Right kidney (tissue), 1 donor: ENCODE measurements at regions not wholly inside any gene's neighbourhood (a gene's known extent, or its start where the extent isn't known, plus 50 kb on each side); places are given as distances from the start of the nearest gene placed in this dataset.
"Not testable (repeated sequence)": the region's sequence is repeated elsewhere in the genome, so short reads cannot be mapped to it uniquely, and the experiment has no call there.

Experiments used
- DNase-seq: peaks from one replicate; pipeline ENCODE4 v3.0.0-alpha.2; 2016

DNA sequence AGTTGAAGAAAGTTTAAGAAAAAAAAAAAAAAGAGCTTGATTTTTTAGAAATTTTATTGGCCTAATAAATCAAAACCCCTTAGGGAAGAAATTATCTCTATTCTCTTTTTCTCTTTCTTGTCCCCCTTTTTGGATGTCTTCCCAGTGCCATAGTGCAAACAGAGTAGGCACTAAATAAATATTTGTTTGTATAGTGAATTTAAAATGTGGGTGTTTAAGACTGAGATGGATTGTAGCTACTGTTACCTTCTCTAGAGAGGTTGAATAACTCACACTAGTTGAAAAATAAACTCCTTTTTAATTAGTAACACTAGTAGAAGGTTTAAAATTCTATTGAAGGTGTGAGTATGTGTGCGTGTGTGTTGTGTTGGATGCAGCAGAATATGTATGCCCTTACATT is 783.8 kb downstream of the NXPH1 start:
- DNase-seq = no peak

GRCh38 chr7:9226500-9226899 is 793.1 kb downstream of the NXPH1 start:
- DNase-seq = no peak

GRCh38 chr7:9231630-9232121 is 798.3 kb downstream of the NXPH1 start:
- no peak for DNase-seq

DNA sequence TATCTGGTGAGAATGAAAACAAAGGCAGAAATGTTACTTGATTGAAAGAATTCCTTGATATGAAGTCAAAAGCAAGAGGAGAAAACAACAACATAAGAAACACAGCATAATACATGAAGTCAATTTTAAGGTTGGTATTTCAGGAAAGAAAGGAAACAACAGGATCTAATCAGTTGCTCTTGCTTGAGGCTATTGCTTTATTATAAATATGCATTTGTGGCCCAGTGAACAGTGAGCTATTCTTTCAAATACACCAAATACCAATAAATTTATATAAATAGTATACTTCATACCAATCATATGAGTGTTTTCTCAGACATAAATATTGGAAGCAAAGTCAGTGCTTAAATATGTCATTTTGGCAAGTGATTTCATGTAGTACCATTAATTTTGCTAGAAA is 806.6 kb downstream of the NXPH1 start:
- DNase-seq = no peak

GRCh38 chr7:9241826-9242225 is 808.4 kb downstream of the NXPH1 start:
- DNase-seq = no peak

DNA sequence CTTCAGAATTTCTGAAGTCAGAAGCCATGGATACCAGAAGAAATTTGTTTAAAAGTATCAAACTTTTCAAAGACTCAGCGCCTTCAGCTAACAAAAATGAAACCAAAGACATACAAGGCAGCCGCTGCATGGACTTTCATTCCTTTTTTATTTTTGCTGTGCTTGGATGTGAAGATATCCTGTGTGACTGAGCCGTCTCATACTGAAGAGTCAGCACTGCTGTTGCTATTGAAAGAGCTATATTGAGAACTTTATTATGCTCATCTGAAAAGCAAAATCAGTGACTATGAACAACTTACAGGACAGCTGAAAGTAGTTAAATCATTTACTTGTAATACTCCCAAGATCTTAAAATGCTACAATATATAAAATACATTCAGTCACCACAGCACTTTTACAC is 809.2 kb downstream of the NXPH1 start:
- DNase-seq = no peak

DNA sequence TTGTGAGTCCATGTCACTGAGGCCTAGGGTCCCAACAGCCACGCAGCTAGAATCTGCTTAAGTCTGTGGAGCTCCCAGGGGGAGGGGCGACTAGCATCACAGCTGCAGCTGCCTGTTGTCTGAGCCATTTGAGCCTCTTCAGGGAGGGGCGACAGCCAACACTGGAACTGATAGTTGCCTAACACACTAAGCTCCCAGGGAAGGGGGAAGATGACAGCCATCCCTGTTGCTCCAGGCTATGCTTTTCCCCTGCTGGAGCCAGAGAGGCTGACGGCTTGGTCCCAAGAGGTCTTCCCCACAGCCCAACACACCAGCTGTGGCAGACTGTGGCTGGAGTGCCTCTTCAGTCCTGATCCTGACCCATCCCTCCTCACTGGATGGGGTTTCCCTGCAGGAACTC is 817.5 kb downstream of the NXPH1 start:
- no peak for DNase-seq

GRCh38 chr7:9264395-9264794 is 831.0 kb downstream of the NXPH1 start:
- no peak for DNase-seq

DNA sequence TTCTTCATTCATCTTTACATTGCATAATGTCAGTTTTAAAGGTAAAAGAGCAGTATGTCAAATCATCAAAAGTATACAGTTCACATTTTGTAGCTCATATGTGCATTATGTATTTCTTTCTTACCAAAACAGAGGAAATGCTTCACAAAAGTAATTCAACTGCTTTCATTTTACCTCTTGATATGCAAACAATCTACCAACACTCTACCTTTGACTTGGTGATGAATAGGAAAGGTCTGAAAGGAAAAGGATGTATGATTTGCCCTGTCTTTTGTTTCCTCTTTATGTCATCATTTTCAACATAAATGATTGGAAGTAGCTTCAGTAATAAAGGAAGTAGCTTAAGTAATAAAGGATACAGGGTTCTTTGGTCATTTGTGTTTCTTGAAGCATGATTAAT is 846.7 kb downstream of the NXPH1 start:
- no peak for DNase-seq

DNA sequence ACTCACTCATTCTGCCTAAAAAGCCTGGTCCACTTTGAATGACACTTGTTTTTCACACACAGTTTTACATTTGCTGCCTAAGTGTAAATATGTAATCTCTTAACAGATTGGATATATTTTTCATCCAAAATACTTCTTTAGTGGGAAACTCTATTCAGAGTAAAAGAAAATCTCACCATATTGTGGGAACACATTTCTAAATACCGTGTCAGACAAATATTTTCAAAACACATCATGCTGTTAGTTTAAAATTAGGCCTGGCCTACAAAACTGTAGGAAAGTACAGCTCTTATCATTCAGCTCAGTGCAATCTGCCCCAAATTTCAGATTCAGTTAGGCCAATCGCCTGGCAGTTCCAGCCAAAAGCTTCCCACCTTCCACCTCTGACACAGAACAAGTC is 849.8 kb downstream of the NXPH1 start:
- DNase-seq = no peak

GRCh38 chr7:9302436-9302835 is 869.0 kb downstream of the NXPH1 start:
- DNase-seq = no peak

DNA sequence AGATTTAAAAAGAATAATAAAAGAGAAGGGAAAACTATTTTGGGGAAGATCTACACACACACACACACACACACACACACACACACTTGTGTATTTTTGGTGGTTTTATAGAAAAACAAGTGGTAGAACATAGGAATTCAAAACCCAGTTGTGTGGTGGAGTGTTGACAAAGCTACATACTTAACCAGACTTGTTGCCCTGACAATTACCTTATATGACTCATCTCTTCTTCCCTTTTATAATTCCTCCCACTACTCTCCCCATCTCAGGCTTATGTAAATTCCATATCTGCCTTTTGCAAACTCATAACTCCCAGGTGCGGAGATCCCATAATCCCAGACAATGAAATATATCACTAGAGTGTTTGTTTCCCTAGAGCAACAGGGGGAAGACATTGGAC is 873.7 kb downstream of the NXPH1 start:
- DNase-seq = no peak

GRCh38 chr7:9324513-9324912 is 891.1 kb downstream of the NXPH1 start:
- no peak for DNase-seq

- no peak for DNase-seq
Measured at GRCh38 chr7:9328296-9328695, 894.9 kb downstream of the NXPH1 start.

DNA sequence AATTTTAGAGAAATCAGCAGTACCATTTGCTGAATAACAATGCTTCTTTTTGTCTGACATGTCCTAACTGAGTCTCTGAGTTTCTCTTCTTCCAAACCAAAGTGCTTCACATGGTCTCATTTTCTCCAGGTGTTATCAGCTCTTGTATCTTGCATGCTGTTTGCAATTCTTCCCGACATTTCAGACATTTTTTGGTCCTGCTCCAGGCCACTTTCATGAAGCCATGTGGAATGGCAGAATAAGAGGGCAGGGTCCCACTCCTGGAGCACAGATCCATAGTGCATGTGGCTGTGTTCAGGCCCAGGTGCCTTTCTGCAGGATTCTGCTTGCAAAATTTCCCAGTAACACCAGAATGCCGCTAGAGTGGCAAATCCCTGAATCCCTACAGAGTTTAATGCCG is 916.2 kb downstream of the NXPH1 start:
- no peak for DNase-seq

GRCh38 chr7:9391221-9391620 is 957.8 kb downstream of the NXPH1 start:
- no peak for DNase-seq

DNA sequence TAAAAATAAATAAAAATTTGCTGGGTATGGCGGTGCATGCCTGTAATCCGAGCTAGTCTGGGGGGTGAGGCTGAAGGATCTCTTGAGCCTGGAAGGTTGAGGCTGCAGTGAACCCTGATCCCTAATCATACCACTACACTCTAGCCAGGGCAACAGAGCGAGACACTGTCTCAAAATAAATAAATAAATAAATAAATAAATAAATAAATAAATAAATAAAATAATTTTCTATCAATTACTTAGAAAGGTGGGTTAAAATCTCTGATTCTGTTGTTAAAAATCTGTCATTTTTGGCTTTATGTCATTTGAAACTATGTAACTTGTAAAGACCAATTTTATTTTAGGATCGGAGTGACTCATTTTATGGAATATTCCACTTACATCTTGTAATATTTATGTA is 958.6 kb downstream of the NXPH1 start:
- no peak for DNase-seq

DNA sequence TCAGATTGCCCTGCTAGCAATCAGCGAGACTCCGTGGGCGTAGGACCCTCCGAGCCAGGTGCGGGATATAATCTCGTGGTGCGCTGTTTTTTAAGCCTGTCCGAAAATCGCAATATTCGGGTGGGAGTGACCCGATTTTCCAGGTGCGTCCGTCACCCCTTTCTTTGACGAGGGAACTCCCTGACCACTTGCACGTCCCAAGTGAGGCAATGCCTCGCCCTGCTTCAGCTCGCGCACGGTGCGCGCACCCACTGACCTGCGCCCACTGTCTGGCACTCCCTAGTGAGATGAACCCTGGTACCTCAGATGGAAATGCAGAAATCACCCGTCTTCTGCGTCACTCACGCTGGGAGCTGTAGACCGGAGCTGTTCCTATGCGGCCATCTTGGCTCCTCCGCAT is 971.0 kb downstream of the NXPH1 start:
- DNase-seq = not testable (repeated sequence)

DNA sequence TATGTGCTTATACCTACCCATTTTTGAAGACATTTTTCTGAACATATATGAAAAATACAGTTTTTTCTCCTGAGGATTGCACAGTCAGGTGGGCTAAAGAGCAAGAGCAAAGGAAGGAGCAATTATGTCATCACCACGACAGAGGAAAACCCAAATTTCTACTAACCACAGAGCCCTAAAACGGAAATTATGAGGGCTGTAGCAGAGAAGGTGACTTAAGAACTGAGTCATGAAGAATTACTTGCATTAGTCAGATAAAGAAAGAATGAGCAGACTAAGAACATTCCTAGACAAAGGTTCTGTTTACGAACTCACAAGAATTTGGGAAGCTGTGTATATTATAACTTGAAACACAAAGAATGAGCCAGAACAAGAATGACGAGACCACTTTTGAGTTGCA is 974.4 kb downstream of the NXPH1 start:
- DNase-seq = no peak

DNA sequence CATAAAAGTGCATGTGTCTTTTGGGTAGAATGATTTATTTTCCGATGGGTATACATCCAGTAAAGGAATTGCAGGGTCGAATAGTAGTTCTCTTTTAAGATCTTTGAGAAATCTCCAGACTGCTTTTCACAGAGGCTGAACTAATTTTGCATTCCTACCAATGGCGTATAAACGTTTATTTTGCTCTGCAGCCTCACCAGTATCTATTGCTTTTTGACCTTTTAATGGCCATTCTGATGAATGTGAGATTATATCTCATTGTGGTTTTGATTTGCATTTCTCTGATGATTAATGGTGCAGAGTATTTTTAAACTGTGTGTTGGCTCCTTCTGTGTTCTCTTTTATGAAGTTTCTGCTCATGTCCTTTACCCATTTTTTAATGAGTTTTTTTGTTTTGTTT is 1020.1 kb downstream of the NXPH1 start:
- DNase-seq = no peak

- no peak for DNase-seq
Measured at GRCh38 chr7:9488555-9488954, 1055.1 kb downstream of the NXPH1 start.

DNA sequence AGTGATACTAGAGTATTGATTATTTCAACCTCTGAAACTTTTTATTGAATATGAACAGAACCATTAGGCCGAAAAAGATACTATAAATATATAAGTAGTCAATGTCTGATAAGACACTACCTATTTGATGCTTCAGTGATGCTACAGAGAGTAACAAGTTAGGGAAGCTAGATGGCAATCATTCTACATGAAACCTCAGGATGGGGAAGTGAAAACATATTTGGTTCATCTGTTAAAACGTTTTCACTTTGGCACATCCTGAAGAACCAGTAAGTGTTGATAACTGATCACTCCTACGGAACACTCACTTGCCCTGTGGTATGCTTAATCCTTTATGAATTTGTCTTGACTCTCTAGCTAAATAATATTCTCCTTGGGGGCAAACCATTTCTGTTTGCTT is 1064.9 kb downstream of the NXPH1 start:
- DNase-seq = no peak

- no peak for DNase-seq
Measured at GRCh38 chr7:9502269-9502668, 1068.9 kb downstream of the NXPH1 start.

- DNase-seq = no peak
Measured at GRCh38 chr7:9504678-9505077, 1071.3 kb downstream of the NXPH1 start.

- DNase-seq = no peak
Measured at GRCh38 chr7:9505516-9505915, 1072.1 kb downstream of the NXPH1 start.

DNA sequence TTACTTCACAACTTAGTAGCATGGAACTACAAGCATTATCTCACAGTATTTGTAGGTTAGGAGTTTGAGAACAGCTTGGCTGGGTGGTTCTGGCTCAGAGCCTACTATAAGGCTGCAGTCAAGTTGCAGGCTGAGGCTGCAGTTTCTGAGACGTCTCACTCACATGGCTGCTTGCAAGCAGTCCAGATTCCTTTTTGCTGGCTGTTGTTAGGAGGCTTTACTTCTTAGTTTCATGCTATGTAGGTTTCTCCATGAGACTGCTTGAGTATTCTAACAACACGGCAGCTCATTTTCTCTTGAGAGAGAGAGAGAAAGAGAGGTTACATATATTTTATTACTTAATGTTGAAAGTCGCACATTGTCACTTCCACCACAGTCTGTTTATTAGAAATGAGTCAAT is 1073.9 kb downstream of the NXPH1 start:
- no peak for DNase-seq
